GM12872 (cell line): ENCODE measurements at regions not wholly inside any gene's neighbourhood (a gene's known extent, or its start where the extent isn't known, plus 50 kb on each side); places are given as distances from the start of the nearest gene placed in this dataset.

ENCODE experiments used
- TF ChIP-seq, protein P1 (sequence below): IDR thresholded peaks from 3 replicates; pipeline ENCODE4 v1.5.1; 2011; ENCODE audit warnings: low read depth, mild to moderate bottlenecking, low read length, moderate library complexity; ENCODE audit not compliant: insufficient read depth

DNA sequence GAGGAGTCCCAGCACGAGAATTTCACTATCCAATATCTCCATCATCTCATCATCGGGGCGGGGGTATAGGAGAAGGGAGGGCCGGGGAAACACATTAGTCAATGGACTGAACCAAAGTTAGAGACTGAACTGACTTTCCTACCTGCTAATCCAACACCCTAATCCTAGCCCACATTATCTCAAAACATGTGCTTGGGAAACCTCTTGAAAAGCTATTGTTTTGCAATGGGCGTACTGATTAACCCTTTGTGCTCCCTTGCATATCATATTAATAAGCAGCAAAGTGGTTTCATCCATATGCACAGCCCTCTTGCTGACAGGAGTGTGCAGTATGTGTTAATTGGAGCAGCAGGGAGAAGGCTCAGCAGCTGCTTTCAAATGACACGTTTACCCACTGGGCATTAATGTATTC lies 125.7 kb upstream of the GRIP1 start:
- TF ChIP-seq, protein P1, sequence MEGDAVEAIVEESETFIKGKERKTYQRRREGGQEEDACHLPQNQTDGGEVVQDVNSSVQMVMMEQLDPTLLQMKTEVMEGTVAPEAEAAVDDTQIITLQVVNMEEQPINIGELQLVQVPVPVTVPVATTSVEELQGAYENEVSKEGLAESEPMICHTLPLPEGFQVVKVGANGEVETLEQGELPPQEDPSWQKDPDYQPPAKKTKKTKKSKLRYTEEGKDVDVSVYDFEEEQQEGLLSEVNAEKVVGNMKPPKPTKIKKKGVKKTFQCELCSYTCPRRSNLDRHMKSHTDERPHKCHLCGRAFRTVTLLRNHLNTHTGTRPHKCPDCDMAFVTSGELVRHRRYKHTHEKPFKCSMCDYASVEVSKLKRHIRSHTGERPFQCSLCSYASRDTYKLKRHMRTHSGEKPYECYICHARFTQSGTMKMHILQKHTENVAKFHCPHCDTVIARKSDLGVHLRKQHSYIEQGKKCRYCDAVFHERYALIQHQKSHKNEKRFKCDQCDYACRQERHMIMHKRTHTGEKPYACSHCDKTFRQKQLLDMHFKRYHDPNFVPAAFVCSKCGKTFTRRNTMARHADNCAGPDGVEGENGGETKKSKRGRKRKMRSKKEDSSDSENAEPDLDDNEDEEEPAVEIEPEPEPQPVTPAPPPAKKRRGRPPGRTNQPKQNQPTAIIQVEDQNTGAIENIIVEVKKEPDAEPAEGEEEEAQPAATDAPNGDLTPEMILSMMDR, result no peak

DNA sequence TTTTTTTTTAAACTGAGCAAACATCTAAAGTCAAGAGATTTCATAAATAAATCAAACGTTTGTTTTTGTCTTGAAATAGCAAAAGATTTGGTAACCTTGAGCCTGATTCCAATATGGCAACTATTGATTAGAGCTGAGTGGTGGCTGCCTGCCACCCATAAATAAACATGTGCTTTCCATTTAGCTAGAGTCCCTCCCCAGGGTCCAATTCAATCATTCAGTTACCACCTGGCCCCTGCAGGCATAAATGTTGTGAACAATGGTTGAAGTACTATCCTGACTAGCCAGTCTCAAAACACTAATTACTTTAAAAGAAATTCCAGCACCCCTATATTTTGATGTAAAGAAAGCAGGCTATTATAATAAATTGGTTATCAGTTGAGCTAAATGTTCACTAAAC lies 129.7 kb upstream of the GRIP1 start:
- TF ChIP-seq, protein P1, result no peak

DNA sequence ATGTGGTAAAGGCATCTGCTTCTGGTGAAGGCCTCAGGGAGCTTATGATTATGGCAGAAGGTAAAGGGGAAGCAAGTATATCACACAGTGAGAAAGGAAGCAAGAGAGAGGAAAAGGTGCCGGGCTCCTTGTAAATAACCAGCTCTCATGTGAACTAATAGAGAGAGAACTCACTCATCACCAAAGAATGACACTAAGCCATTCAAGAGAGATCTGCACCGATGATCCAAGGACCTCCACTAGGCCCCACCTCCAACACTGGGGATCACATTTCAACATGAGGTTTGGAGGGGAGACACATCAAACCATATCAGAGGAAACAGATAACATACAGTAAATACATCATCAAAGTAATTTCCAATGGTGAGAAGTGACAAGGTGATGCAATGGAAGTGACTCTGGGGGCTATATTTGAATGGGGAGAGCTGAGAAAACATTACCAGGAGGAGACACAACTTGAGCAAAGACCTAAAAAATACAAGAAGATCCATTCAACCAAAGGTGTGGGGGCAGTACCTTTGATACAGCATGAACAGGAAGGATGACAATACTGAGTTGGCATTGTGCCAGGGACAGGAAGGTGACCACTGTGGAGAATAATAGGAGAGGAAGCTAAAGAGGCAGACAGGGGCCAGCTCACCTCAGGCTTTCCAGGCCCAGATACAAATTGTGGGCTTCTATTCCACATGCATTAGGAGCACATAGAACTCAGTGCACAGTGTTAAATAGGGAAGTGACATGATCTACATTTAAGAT lies 134.4 kb upstream of the GRIP1 start:
- TF ChIP-seq, protein P1, result no peak

DNA sequence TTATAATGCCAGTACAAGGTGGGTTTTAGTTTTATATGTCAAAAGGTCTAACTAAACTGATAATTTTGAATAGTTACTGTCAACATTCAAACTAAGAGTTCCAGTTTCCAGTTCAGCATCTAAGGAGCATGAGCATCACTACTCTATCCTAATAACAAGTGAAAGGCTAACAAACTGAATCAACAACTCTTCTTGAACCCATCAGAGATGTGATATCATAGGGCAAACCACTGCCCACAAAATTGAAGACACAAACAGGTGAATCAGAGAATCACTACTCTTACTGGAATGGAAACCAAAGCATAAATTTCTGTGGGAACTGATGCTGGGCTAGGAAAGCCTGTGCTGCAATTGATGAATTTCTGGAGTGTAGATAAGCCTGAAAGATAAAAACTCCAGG lies 140.7 kb upstream of the GRIP1 start:
- TF ChIP-seq, protein P1, result no peak

DNA sequence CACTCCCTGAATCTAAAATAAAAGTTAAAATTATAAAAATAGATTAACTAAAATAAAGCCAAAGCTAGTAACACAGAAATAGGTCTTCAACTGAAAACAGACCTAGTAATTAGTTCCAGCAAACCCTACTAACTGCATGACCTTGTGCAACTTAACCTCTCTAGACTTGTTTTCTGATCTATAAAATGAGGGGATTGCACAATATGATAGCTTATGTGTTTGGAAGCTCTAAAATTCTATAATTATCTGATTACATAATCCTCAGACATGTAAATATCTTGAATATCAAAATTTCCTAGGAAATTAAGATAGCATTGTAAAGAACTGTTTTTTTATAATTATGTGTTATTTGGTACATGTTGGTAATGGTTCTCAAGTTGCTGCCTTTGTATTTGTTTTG lies 144.1 kb upstream of the GRIP1 start:
- TF ChIP-seq, protein P1, result no peak

DNA sequence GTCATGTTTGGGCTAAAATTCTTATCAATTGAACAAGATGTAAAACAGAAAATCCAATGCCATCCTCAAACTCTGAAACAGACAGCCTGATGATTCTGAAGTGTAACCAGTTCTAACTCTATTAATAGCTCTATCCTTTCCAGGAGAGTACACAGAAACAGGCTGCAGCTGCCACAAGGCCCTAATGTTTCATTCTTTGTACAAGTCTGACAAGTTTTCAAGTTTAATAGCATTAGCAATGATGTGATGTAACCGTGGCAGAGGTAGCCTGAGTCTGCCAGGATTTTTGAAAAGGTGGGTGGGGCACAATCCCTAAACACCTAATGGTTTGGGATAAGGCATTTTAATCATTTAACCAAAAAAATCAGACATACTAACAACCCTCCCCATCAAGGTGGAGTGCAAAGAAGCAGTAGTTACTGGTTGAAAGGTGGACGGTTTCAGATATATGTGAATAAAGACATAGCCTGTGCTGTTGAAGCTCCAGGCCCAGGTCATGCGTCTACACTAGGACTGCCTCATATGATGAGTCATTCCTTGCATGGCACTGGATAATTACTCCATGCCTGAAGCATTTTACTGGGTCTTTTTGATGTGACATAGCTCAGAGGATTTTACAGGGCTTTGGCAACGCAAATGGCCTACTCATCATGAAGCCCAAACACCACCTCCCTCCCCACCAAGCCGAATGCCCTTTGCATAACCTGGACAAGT lies 145.1 kb upstream of the GRIP1 start:
- TF ChIP-seq, protein P1, result no peak

DNA sequence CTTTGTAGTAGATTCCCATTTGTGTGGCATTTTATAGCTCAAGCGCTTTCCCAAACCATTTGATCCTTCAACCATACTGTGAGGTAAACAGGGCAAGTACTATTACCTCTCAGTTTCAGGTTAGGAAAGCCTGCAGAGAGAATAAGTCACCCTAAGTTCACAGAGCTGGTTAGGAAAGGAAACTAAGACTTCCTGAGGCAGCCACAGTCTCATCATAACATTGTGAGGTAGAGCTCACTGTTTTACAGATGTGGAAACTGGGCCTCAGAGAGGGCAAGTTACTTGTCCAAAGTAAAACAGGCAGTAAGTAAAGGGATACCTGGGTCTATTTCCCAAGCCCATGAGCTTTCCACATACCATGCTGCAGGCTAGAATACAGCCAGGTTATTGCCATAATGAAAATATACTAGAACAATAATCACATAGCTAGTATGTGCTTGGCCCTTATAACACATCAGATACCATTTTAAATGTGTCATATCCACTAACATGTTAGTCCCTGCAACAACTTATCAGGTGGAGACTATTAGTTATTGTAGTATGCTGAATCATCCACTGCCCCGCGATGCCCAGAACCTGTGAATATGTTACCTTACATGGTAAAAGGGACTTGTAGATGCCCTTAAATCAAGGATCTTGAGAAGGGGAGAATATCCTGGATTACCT lies 150.9 kb upstream of the GRIP1 start:
- TF ChIP-seq, protein P1, result no peak
